Stomach (tissue), 4 donors: ENCODE measurements at regions not wholly inside any gene's neighbourhood (a gene's known extent, or its start where the extent isn't known, plus 50 kb on each side); places are given as distances from the start of the nearest gene placed in this dataset.

Experiments
- CTCF ChIP-seq, 7 experiments: fragments of 450-650 bp in 4 of 7; fragments of 200-600 bp in 3 of 7; sonication (generic) in 3 of 7; IDR thresholded peaks; one replicate each; pipeline ENCODE4 v1.5.1; 2016 to 2019; ENCODE audit warnings: antibody characterized with exemption in 7 of 7, control low read depth in 2 of 7, mild to moderate bottlenecking in 1 of 7
- EP300 ChIP-seq: sonication (generic); formaldehyde crosslinking; IDR thresholded peaks from one replicate; pipeline ENCODE4 v1.6.1; 2017; ENCODE audit warnings: antibody characterized with exemption
- POLR2A ChIP-seq, 4 donors: fragments of 450-650 bp; IDR thresholded peaks; one replicate each; pipeline ENCODE4 v1.6.1; 2016; ENCODE audit warnings: antibody characterized with exemption in 4 of 4, control low read depth in 2 of 4, mild to moderate bottlenecking in 1 of 4, moderate library complexity in 1 of 4
- POLR2AphosphoS5 ChIP-seq, 3 donors: sonication (generic); formaldehyde crosslinking; IDR thresholded peaks; one replicate each; pipeline ENCODE4 v1.6.1; 2016; ENCODE audit warnings: antibody characterized with exemption in 3 of 3

GRCh38 chr6:66949191-66949661, 1242.2 kb upstream of the EYS start:
- TF ChIP-seq CTCF (IDR thresholded peaks at IDR 0.05) (no peak), EP300 (no peak), POLR2A (IDR thresholded peaks at IDR 0.05) (no peak), POLR2AphosphoS5 (IDR thresholded peaks at IDR 0.05) (no peak)
